ENCODE measurements at regions not wholly inside any gene's neighbourhood (a gene's known extent, or its start where the extent isn't known, plus 50 kb on each side); places are given as distances from the start of the nearest gene placed in this dataset.

DNA sequence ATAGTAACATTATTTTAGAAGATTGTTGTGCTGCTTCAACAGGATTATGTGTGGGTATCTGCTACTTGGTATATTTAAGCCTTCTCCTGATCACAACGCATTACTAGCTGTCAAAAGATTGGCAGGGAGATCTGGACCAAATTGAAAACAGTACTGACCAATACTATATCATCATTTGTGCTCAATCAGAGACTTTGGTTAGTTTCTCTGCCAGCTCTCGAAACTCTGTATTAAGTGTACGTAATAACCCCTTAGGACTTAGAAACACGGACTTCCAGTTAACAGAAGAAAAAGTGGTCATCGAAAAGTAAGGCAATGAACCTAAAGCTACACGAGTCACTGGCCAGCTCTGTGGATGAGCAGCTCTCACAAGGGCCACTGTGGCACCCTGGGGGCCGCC, 146.0 kb downstream of the EVX1 start:
- Histone ChIP-seq H4K20me1 (ENCODE audit: insufficient read depth) (no peaks in the 10 kb centered on the region), H3K4me2 (ENCODE audit: unreplicated experiment) (no peak overlapping the region), H3K9me3 (ENCODE audit: low read depth) (no peaks in the 10 kb centered on the region), H3K79me2 (ENCODE audit: insufficient read depth) (no peaks in the 10 kb centered on the region), H3K9ac (no peak overlapping the region), H3K9me2 (ENCODE audit: insufficient read depth) (no peaks in the 10 kb centered on the region), H3K36me3 (ENCODE audit: low read depth) (no peaks in the 10 kb centered on the region), H2AFZ (no peak overlapping the region), H3K4me1 (ENCODE audit: insufficient read depth) (no peaks in the 10 kb centered on the region), H3K4me3 (no peak overlapping the region), H3K27ac (no peak overlapping the region), H3F3A (ENCODE audit: insufficient read depth) (no peaks in the 10 kb centered on the region), H3K27me3 (replicated peaks; ENCODE audit: insufficient read depth) (no peaks in the 10 kb centered on the region; the same call in 1 of the 2 replicates)
- in situ Hi-C loops (cut with MboI) = no loop called here
- TF ChIP-seq EZH2 (IDR thresholded peaks at IDR 0.05; ENCODE audit: insufficient read depth, poor library complexity, severe bottlenecking) (no peak), EZH2phosphoT487 (IDR thresholded peaks at IDR 0.05; ENCODE audit: insufficient read depth, low read depth) (no peak)
- DNase-seq = no peak
- WGBS, 2 experiments (ENCODE audit: low coverage in 1 of 2, low lambda C conversion rate in 2 of 2, missing lambda C conversion rate in 2 of 2) = 81 to 84% methylated on average over 7 of the region's 7 CpGs

DNA sequence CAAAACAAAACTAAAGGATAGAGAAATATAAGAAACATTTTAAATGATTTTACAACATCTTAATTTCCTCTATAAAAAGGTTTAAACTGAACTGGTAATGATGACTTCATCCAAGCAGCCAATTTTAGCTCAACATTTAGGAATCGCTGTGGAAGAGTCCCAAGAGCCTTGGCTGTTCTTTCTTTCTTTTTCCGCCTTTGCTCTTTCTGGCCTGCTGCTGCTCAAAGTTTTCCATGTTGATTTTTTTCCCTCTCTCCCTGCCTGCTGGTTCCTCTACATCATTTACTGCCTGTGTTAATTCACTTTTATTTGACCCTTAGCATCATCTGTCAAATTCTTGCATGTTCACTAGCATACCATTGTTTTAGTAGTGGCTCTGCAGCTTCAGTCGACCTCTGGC, 146.9 kb downstream of the EVX1 start:
- Histone ChIP-seq H3K79me2 (ENCODE audit: insufficient read depth) (no peaks in the 10 kb centered on the region), H4K20me1 (ENCODE audit: insufficient read depth) (no peaks in the 10 kb centered on the region), H3K27ac (no peak overlapping the region), H3K9ac (no peak overlapping the region), H3K4me1 (ENCODE audit: insufficient read depth) (no peaks in the 10 kb centered on the region), H2AFZ (no peak overlapping the region), H3K9me2 (ENCODE audit: insufficient read depth) (no peaks in the 10 kb centered on the region), H3K27me3 (replicated peaks; ENCODE audit: insufficient read depth) (no peaks in the 10 kb centered on the region; the same call in 1 of the 2 replicates), H3K36me3 (ENCODE audit: low read depth) (no peaks in the 10 kb centered on the region), H3K9me3 (ENCODE audit: low read depth) (no peaks in the 10 kb centered on the region), H3K4me3 (no peak overlapping the region), H3K4me2 (ENCODE audit: unreplicated experiment) (no peak overlapping the region), H3F3A (ENCODE audit: insufficient read depth) (no peaks in the 10 kb centered on the region)
- DNase-seq = peak; percentile 24
- TF ChIP-seq EZH2phosphoT487 (IDR thresholded peaks at IDR 0.05; ENCODE audit: insufficient read depth, low read depth) (no peak), EZH2 (IDR thresholded peaks at IDR 0.05; ENCODE audit: insufficient read depth, poor library complexity, severe bottlenecking) (no peak)
- in situ Hi-C loops (cut with MboI) = no loop called here
- WGBS, 2 experiments (ENCODE audit: low coverage in 1 of 2, low lambda C conversion rate in 2 of 2, missing lambda C conversion rate in 2 of 2) = 19 to 22% methylated on average over 3 of the region's 3 CpGs

DNA sequence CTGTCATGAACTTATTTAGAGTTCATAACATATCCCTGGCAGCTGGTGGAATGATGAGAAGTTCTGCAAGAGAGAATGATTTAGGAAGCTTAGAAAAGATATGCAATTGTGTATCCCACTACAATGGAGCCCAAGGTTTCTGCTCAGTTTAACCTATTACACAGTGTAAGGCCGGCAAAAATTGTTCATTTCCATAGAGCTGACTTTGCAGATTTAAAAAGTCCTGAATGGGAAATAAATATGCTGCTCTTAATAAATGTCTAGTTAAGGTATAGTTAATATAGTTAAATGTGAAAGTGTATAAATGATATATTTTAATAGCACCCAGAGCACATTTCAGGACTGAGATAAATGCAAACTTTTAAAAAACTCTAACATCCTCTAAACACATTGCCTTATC, 149.9 kb downstream of the EVX1 start:
- H3K27me3 ChIP-seq (replicated peaks; ENCODE audit: insufficient read depth) = no peaks in the 10 kb centered on the region; the same call in 1 of the 2 replicates
- 79 to 81% methylated on average over 1 of the region's 1 CpG for WGBS, 2 experiments (ENCODE audit: low coverage in 1 of 2, low lambda C conversion rate in 2 of 2, missing lambda C conversion rate in 2 of 2)

DNA sequence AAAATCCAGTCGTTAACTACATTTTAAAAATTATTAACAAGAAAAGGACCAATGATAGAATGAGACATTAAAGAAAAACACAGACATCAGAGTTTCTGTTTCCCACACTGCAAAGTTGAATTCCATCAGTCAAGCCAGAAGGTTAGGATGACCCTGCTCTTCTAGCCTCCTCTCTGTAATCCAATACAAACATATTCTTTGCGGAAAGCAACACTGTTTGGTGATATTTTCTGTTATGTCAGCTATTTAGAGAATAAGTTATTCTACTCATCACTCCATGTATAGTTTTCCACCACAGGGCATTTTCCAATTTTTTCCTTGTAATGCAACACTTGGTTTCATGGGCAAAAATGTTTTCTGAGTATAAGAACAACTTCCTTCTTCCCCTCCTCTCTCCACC, 152.3 kb downstream of the EVX1 start:
- no peak for TF ChIP-seq EZH2phosphoT487 (IDR thresholded peaks at IDR 0.05; ENCODE audit: insufficient read depth, low read depth)
- no peak for TF ChIP-seq EZH2 (IDR thresholded peaks at IDR 0.05; ENCODE audit: insufficient read depth, poor library complexity, severe bottlenecking)
- DNase-seq = no peak
- Histone ChIP-seq H4K20me1 (ENCODE audit: insufficient read depth) (no peaks in the 10 kb centered on the region), H3K4me1 (ENCODE audit: insufficient read depth) (no peaks in the 10 kb centered on the region), H3K9me3 (ENCODE audit: low read depth) (no peaks in the 10 kb centered on the region), H3K27me3 (replicated peaks; ENCODE audit: insufficient read depth) (0 out of 2 replicates have a peak, but pooled peaks cover 5% of the 10 kb centered on the region), H3K9me2 (ENCODE audit: insufficient read depth) (no peaks in the 10 kb centered on the region), H3K4me2 (ENCODE audit: unreplicated experiment) (no peak overlapping the region), H3K27ac (no peak overlapping the region), H2AFZ (no peak overlapping the region), H3K79me2 (ENCODE audit: insufficient read depth) (no peaks in the 10 kb centered on the region), H3F3A (ENCODE audit: insufficient read depth) (no peaks in the 10 kb centered on the region), H3K36me3 (ENCODE audit: low read depth) (no peaks in the 10 kb centered on the region), H3K4me3 (no peak overlapping the region), H3K9ac (no peak overlapping the region)
- in situ Hi-C loops (cut with MboI) = no loop called here
- WGBS, 2 experiments (ENCODE audit: low coverage in 1 of 2, low lambda C conversion rate in 2 of 2, missing lambda C conversion rate in 2 of 2) = 88 to 93% methylated on average over 2 of the region's 2 CpGs

More for the DNA sequence above, 149.9 kb downstream of the EVX1 start:
- no peak for DNase-seq
- H3K4me1 ChIP-seq (ENCODE audit: insufficient read depth) = no peaks in the 10 kb centered on the region
- no peaks in the 10 kb centered on the region for H3K79me2 ChIP-seq (ENCODE audit: insufficient read depth)
- H3K9me3 ChIP-seq (ENCODE audit: low read depth) = no peaks in the 10 kb centered on the region
- H3K27ac ChIP-seq = no peak overlapping the region
- no peak overlapping the region for H2AFZ ChIP-seq
- H3K9ac ChIP-seq = no peak overlapping the region
- no peak overlapping the region for H3K4me3 ChIP-seq
- H3K4me2 ChIP-seq (ENCODE audit: unreplicated experiment) = no peak overlapping the region
- H3K9me2 ChIP-seq (ENCODE audit: insufficient read depth) = no peaks in the 10 kb centered on the region
- H3K36me3 ChIP-seq (ENCODE audit: low read depth) = no peaks in the 10 kb centered on the region
- H3F3A ChIP-seq (ENCODE audit: insufficient read depth) = no peaks in the 10 kb centered on the region
- no peaks in the 10 kb centered on the region for H4K20me1 ChIP-seq (ENCODE audit: insufficient read depth)
- in situ Hi-C loops (cut with MboI) = no loop called here
- TF ChIP-seq EZH2phosphoT487 (IDR thresholded peaks at IDR 0.05; ENCODE audit: insufficient read depth, low read depth) = no peak
- TF ChIP-seq EZH2 (IDR thresholded peaks at IDR 0.05; ENCODE audit: insufficient read depth, poor library complexity, severe bottlenecking) = no peak

DNA sequence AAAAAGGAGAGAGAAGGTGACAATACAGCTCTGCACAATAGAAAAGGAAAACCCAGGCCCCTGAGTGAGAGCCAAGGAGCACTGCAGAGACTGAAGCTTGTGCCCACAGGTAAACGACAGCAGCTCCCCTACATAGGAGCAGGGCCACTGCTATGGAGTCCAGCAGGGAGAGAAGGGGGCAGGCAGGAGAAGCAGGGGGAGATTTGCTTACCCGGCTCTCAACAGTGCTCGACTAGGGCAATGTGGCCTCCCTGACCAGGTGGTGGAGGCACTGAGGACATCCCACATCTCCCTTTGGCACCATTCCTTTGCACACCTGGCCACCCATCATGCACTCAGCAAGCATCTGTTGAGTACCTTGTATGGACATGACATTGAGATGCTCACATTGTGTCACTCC, 153.0 kb downstream of the EVX1 start:
- no peak overlapping the region for H2AFZ ChIP-seq
- no peak for TF ChIP-seq EZH2phosphoT487 (IDR thresholded peaks at IDR 0.05; ENCODE audit: insufficient read depth, low read depth)
- no peaks in the 10 kb centered on the region for H3K79me2 ChIP-seq (ENCODE audit: insufficient read depth)
- H3K36me3 ChIP-seq (ENCODE audit: low read depth) = no peaks in the 10 kb centered on the region
- no peak overlapping the region for H3K27ac ChIP-seq
- no peaks in the 10 kb centered on the region for H3K9me2 ChIP-seq (ENCODE audit: insufficient read depth)
- in situ Hi-C loops (cut with MboI) = no loop called here
- H3F3A ChIP-seq (ENCODE audit: insufficient read depth) = no peaks in the 10 kb centered on the region
- H3K9ac ChIP-seq = no peak overlapping the region
- H3K4me3 ChIP-seq = no peak overlapping the region
- WGBS, 2 experiments (ENCODE audit: low coverage in 1 of 2, low lambda C conversion rate in 2 of 2, missing lambda C conversion rate in 2 of 2) = 59 to 63% methylated on average over 3 of the region's 3 CpGs
- H3K9me3 ChIP-seq (ENCODE audit: low read depth) = no peaks in the 10 kb centered on the region
- no peak for DNase-seq
- H4K20me1 ChIP-seq (ENCODE audit: insufficient read depth) = no peaks in the 10 kb centered on the region
- no peak overlapping the region for H3K4me2 ChIP-seq (ENCODE audit: unreplicated experiment)
- no peaks in the 10 kb centered on the region for H3K4me1 ChIP-seq (ENCODE audit: insufficient read depth)
- H3K27me3 ChIP-seq (replicated peaks; ENCODE audit: insufficient read depth) = 0 out of 2 replicates have a peak, but pooled peaks cover 5% of the 10 kb centered on the region

Measured in GM23248 (cell line).